ENCODE measurements at regions not wholly inside any gene's neighbourhood (a gene's known extent, or its start where the extent isn't known, plus 50 kb on each side); places are given as distances from the start of the nearest gene placed in this dataset.

DNA sequence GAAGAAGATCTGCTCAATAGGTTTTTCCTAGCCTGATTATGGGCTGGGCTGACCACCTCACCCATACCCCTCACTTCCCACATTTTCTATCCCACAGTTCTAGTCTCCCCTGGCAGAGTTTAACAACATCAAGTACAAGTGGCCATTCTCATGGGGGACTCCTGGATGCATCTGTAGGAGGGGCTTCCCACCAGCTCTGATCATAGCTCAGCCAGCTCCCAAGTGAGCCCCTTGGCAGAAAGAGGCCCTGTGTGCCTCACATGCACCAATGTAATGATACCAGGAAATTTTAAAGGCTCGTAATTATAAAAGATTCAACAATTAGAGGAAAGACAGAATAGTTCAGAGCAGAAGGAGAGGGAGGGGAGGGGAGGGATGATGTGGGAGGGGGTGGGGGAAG lies 144.2 kb upstream of the SYT13 start (continued):
- TF ChIP-seq, protein P1, sequence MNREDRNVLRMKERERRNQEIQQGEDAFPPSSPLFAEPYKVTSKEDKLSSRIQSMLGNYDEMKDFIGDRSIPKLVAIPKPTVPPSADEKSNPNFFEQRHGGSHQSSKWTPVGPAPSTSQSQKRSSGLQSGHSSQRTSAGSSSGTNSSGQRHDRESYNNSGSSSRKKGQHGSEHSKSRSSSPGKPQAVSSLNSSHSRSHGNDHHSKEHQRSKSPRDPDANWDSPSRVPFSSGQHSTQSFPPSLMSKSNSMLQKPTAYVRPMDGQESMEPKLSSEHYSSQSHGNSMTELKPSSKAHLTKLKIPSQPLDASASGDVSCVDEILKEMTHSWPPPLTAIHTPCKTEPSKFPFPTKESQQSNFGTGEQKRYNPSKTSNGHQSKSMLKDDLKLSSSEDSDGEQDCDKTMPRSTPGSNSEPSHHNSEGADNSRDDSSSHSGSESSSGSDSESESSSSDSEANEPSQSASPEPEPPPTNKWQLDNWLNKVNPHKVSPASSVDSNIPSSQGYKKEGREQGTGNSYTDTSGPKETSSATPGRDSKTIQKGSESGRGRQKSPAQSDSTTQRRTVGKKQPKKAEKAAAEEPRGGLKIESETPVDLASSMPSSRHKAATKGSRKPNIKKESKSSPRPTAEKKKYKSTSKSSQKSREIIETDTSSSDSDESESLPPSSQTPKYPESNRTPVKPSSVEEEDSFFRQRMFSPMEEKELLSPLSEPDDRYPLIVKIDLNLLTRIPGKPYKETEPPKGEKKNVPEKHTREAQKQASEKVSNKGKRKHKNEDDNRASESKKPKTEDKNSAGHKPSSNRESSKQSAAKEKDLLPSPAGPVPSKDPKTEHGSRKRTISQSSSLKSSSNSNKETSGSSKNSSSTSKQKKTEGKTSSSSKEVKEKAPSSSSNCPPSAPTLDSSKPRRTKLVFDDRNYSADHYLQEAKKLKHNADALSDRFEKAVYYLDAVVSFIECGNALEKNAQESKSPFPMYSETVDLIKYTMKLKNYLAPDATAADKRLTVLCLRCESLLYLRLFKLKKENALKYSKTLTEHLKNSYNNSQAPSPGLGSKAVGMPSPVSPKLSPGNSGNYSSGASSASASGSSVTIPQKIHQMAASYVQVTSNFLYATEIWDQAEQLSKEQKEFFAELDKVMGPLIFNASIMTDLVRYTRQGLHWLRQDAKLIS (CRISPR knock-in tag; IDR thresholded peaks at IDR 0.05; ENCODE audit: borderline replicate concordance), result no peak
- TF ChIP-seq ZNF219 (CRISPR knock-in tag; IDR thresholded peaks at IDR 0.05; ENCODE audit: borderline replicate concordance), result no peak
- no peak for TF ChIP-seq MYBL2 (CRISPR knock-in tag; IDR thresholded peaks at IDR 0.05)
- TF ChIP-seq, protein P2, sequence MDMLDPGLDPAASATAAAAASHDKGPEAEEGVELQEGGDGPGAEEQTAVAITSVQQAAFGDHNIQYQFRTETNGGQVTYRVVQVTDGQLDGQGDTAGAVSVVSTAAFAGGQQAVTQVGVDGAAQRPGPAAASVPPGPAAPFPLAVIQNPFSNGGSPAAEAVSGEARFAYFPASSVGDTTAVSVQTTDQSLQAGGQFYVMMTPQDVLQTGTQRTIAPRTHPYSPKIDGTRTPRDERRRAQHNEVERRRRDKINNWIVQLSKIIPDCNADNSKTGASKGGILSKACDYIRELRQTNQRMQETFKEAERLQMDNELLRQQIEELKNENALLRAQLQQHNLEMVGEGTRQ (CRISPR knock-in tag; IDR thresholded peaks at IDR 0.05), result no peak
- TF ChIP-seq TCF7 (CRISPR knock-in tag; IDR thresholded peaks at IDR 0.05; ENCODE audit: low read depth), result no peak
- no peak for TF ChIP-seq ATF1 (CRISPR knock-in tag; IDR thresholded peaks at IDR 0.05)
- TF ChIP-seq NR3C1 (CRISPR knock-in tag; conservative IDR thresholded peaks at IDR 0.05; ENCODE audit: low read depth), result no peak
- no peak for TF ChIP-seq TEAD4 (CRISPR knock-in tag; IDR thresholded peaks at IDR 0.05)
- TF ChIP-seq SP1 (CRISPR knock-in tag; conservative IDR thresholded peaks at IDR 0.05), result no peak
- TF ChIP-seq ZNF671 (CRISPR knock-in tag; IDR thresholded peaks at IDR 0.05), result no peak
- TF ChIP-seq NFYB (CRISPR knock-in tag; conservative IDR thresholded peaks at IDR 0.05; ENCODE audit: low read depth), result no peak
- no peak for TF ChIP-seq MXD4 (CRISPR knock-in tag; IDR thresholded peaks at IDR 0.05; ENCODE audit: borderline replicate concordance)

DNA sequence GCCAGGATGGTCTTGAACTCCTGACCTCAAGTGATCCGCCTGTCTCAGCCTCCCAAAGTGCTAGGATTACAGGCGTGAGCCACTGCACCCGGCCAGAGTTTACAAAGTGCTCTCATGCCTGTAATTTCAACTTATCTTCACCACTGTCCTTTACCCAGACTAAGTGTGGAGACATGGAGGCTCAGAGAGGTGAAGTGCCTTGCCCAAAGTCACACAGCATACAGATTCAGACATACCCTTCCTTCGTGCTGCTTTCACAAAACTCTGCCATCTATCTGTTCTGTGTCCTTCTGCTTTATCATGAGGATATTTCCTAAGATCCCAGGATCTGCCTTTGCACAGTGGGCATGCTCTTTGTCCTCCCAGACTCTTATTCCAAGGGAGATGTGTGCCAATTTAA lies 143.6 kb upstream of the SYT13 start:
- POLR2A ChIA-PET, result no interaction called here
- no peak for DNase-seq (ENCODE audit: low spot score)
- Mint-ChIP-seq H3K4me3 (no peak overlapping the region), H3K27me3 (ENCODE audit: low read depth) (no peaks in the 10 kb centered on the region; the same call in 1 of the 2 replicates), H3K27ac (no peak overlapping the region), H3K4me1 (peaks cover 10% of the 10 kb centered on the region), H3K36me3 (no peaks in the 10 kb centered on the region), H3K9me3 (no peaks in the 10 kb centered on the region)
- no peak for ATAC-seq
- CTCF ChIA-PET, result interaction anchor here (1.5 to 1.8 kb wide), 2 partner anchors 59 to 342 kb away, joined by 4 to 9 read pairs; no protein-coding TSS in a partner anchor
- TF ChIP-seq CDX4 (CRISPR knock-in tag; IDR thresholded peaks at IDR 0.05; ENCODE audit: borderline replicate concordance) (no peak), PREB (CRISPR knock-in tag; IDR thresholded peaks at IDR 0.05; ENCODE audit: borderline replicate concordance) (no peak), TP53 (CRISPR knock-in tag; IDR thresholded peaks at IDR 0.05) (no peak), TEAD4 (CRISPR knock-in tag; IDR thresholded peaks at IDR 0.05) (no peak), IRF2 (CRISPR knock-in tag; IDR thresholded peaks at IDR 0.05; ENCODE audit: borderline replicate concordance, low read depth) (no peak), MYBL2 (CRISPR knock-in tag; IDR thresholded peaks at IDR 0.05) (no peak), RORB (CRISPR knock-in tag; IDR thresholded peaks at IDR 0.05) (no peak), ZNF138 (CRISPR knock-in tag; conservative IDR thresholded peaks at IDR 0.05) (no peak), JAZF1 (CRISPR knock-in tag; IDR thresholded peaks at IDR 0.05) (no peak), FOXP4 (CRISPR knock-in tag; IDR thresholded peaks at IDR 0.05) (no peak)
- TF ChIP-seq, protein P3, sequence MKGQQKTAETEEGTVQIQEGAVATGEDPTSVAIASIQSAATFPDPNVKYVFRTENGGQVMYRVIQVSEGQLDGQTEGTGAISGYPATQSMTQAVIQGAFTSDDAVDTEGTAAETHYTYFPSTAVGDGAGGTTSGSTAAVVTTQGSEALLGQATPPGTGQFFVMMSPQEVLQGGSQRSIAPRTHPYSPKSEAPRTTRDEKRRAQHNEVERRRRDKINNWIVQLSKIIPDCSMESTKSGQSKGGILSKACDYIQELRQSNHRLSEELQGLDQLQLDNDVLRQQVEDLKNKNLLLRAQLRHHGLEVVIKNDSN (CRISPR knock-in tag; IDR thresholded peaks at IDR 0.05), result no peak
- TF ChIP-seq, protein P4, sequence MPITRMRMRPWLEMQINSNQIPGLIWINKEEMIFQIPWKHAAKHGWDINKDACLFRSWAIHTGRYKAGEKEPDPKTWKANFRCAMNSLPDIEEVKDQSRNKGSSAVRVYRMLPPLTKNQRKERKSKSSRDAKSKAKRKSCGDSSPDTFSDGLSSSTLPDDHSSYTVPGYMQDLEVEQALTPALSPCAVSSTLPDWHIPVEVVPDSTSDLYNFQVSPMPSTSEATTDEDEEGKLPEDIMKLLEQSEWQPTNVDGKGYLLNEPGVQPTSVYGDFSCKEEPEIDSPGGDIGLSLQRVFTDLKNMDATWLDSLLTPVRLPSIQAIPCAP (CRISPR knock-in tag; IDR thresholded peaks at IDR 0.05), result no peak
- TF ChIP-seq, protein P5, sequence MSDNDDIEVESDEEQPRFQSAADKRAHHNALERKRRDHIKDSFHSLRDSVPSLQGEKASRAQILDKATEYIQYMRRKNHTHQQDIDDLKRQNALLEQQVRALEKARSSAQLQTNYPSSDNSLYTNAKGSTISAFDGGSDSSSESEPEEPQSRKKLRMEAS (CRISPR knock-in tag; IDR thresholded peaks at IDR 0.05), result no peak
